K562 (cell line): ENCODE measurements at regions not wholly inside any gene's neighbourhood (a gene's known extent, or its start where the extent isn't known, plus 50 kb on each side); places are given as distances from the start of the nearest gene placed in this dataset.

Source experiments
- ESRRA ChIP-seq: fragments of 450-650 bp; IDR thresholded peaks from 2 replicates; pipeline ENCODE4 v1.6.1; 2014; ENCODE audit warnings: low read depth, mild to moderate bottlenecking, moderate library complexity, borderline replicate concordance
- TFAP4 ChIP-seq: sonication (generic); formaldehyde crosslinking; IDR thresholded peaks from 2 replicates; pipeline ENCODE4 v1.8.0; 2022; ENCODE audit warnings: missing genetic modification reagents, mild to moderate bottlenecking, moderate library complexity, borderline replicate concordance
- XRCC5 ChIP-seq: fragments of 200-400 bp; formaldehyde crosslinking; IDR thresholded peaks from 2 replicates; pipeline ENCODE4 v1.6.1; 2017; ENCODE audit warnings: low read depth, mild to moderate bottlenecking, low read length
- TF ChIP-seq, protein P1 (sequence below), 2 experiments: fragments of 450-650 bp; conservative IDR thresholded peaks; 2 replicates each; pipeline ENCODE4 v1.6.1; 2017; ENCODE audit warnings: mild to moderate bottlenecking in 2 of 2, moderate library complexity in 2 of 2
- TF ChIP-seq, protein P2 (sequence below): IDR thresholded peaks from 2 replicates; pipeline ENCODE4 v1.6.1; 2012; ENCODE audit warnings: low read depth, low read length, improper control_type of control experiment, borderline replicate concordance
- TF ChIP-seq, protein P3 (sequence below), 3 experiments: fragments of 200-800 bp in 1 of 3; fragments of 250-450 bp in 1 of 3; fragments of 450-650 bp in 1 of 3; sonication (Bioruptor Pico) in 1 of 3; sonication (Bioruptor generic) in 1 of 3; formaldehyde crosslinking in 1 of 3; IDR thresholded peaks; 2 replicates each; pipeline versions ENCODE4 v1.6.1 to v1.8.0; 2016 to 2022; ENCODE audit warnings: mild to moderate bottlenecking in 2 of 3, missing genetic modification characterization in 2 of 3, missing compliant biosample characterization in 1 of 3, moderate library complexity in 1 of 3

GRCh38 chr4:57163530-57164459, 53.6 kb upstream of the IGFBP7 start (continued):
- TF ChIP-seq, protein P1, sequence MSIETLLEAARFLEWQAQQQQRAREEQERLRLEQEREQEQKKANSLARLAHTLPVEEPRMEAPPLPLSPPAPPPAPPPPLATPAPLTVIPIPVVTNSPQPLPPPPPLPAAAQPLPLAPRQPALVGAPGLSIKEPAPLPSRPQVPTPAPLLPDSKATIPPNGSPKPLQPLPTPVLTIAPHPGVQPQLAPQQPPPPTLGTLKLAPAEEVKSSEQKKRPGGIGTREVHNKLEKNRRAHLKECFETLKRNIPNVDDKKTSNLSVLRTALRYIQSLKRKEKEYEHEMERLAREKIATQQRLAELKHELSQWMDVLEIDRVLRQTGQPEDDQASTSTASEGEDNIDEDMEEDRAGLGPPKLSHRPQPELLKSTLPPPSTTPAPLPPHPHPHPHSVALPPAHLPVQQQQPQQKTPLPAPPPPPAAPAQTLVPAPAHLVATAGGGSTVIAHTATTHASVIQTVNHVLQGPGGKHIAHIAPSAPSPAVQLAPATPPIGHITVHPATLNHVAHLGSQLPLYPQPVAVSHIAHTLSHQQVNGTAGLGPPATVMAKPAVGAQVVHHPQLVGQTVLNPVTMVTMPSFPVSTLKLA (conservative IDR thresholded peaks at IDR 0.05): 0 out of 4 replicates have a peak, but pooled peaks of 1 of the 2 experiments have one; percentile 43
- TF ChIP-seq TFAP4 (CRISPR knock-in tag) (peak; percentile 45; the same call in 1 of the 2 replicates), XRCC5 (peak; percentile 41), ESRRA (peak; percentile 96)
- TF ChIP-seq, protein P2, sequence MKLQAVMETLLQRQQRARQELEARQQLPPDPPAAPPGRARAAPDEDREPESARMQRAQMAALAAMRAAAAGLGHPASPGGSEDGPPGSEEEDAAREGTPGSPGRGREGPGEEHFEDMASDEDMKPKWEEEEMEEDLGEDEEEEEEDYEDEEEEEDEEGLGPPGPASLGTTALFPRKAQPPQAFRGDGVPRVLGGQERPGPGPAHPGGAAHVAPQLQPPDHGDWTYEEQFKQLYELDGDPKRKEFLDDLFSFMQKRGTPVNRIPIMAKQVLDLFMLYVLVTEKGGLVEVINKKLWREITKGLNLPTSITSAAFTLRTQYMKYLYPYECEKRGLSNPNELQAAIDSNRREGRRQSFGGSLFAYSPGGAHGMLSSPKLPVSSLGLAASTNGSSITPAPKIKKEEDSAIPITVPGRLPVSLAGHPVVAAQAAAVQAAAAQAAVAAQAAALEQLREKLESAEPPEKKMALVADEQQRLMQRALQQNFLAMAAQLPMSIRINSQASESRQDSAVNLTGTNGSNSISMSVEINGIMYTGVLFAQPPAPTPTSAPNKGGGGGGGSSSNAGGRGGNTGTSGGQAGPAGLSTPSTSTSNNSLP: no peak
- TF ChIP-seq, protein P3, sequence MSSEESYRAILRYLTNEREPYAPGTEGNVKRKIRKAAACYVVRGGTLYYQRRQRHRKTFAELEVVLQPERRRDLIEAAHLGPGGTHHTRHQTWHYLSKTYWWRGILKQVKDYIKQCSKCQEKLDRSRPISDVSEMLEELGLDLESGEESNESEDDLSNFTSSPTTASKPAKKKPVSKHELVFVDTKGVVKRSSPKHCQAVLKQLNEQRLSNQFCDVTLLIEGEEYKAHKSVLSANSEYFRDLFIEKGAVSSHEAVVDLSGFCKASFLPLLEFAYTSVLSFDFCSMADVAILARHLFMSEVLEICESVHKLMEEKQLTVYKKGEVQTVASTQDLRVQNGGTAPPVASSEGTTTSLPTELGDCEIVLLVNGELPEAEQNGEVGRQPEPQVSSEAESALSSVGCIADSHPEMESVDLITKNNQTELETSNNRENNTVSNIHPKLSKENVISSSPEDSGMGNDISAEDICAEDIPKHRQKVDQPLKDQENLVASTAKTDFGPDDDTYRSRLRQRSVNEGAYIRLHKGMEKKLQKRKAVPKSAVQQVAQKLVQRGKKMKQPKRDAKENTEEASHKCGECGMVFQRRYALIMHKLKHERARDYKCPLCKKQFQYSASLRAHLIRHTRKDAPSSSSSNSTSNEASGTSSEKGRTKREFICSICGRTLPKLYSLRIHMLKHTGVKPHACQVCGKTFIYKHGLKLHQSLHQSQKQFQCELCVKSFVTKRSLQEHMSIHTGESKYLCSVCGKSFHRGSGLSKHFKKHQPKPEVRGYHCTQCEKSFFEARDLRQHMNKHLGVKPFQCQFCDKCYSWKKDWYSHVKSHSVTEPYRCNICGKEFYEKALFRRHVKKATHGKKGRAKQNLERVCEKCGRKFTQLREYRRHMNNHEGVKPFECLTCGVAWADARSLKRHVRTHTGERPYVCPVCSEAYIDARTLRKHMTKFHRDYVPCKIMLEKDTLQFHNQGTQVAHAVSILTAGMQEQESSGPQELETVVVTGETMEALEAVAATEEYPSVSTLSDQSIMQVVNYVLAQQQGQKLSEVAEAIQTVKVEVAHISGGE (CRISPR knock-in tag; IDR thresholded peaks at IDR 0.05): peak in 1 of 3 experiments; percentile 54; a peak in 2 of 6 replicates
